Activated CD4-positive, alpha-beta T cell treated with anti-CD3 and anti-CD28 coated beads for 36 hours (primary cell): ENCODE measurements at regions not wholly inside any gene's neighbourhood (a gene's known extent, or its start where the extent isn't known, plus 50 kb on each side); places are given as distances from the start of the nearest gene placed in this dataset.

ENCODE experiments used
- ATAC-seq: fragments of 200-7000 bp; cut with Tn5 transposase; one replicate; pipeline ENCODE4 v1.10.0; 2021; ENCODE audit warnings: mild to moderate bottlenecking, moderate library complexity
- CTCF ChIA-PET: fragments of 350-600 bp; sonication (Branson Sonifier 250); formaldehyde crosslinking; loops from one replicate; lab custom pipeline; 2021; ENCODE audit warnings: antibody characterized with exemption; lab: Charles Lee
- POLR2A ChIA-PET: fragments of 350-600 bp; sonication (Branson Sonifier 250); formaldehyde crosslinking; loops from one replicate; lab custom pipeline; 2021; ENCODE audit warnings: antibody characterized with exemption, inconsistent platforms; lab: Charles Lee
- DNase-seq: peaks from one replicate; pipeline ENCODE4 v3.0.0-alpha.2; 2020
- H3K27ac Mint-ChIP-seq: one replicate; pipeline ENCODE4 v1.8.0; 2021; ENCODE audit warnings: mixed read lengths
- H3K27me3 Mint-ChIP-seq: one replicate; pipeline ENCODE4 v1.8.0; 2021; ENCODE audit warnings: mixed read lengths
- H3K36me3 Mint-ChIP-seq: one replicate; pipeline ENCODE4 v1.8.0; 2021; ENCODE audit warnings: low read depth, mixed read lengths
- H3K4me1 Mint-ChIP-seq: one replicate; pipeline ENCODE4 v1.8.0; 2021; ENCODE audit warnings: mixed read lengths
- H3K4me3 Mint-ChIP-seq: one replicate; pipeline ENCODE4 v1.8.0; 2021; ENCODE audit warnings: mild to moderate bottlenecking, moderate library complexity, mixed read lengths
- H3K9me3 Mint-ChIP-seq: one replicate; pipeline ENCODE4 v1.8.0; 2021; ENCODE audit warnings: low read depth, mixed read lengths
- intact Hi-C, 2 experiments: fragments of 100-400 bp; cut with DNase I in 1 of 2; cut with micrococcal nuclease in 1 of 2; formaldehyde crosslinking; loops; one replicate each; pipeline versions ENCODE4 v1.14.2 to v1.15.1; 2022 to 2024; cut with DNase I, micrococcal nuclease

GRCh38 chr7:123060446-123060845 lies 64.9 kb upstream of the TAS2R16 start:
- Mint-ChIP-seq H3K4me3 (no peak overlapping the region), H3K4me1 (no peaks in the 10 kb centered on the region), H3K36me3 (no peaks in the 10 kb centered on the region), H3K9me3 (peaks cover 4% of the 10 kb centered on the region), H3K27me3 (no peaks in the 10 kb centered on the region), H3K27ac (no peak overlapping the region)
- DNase-seq, result no peak
- POLR2A ChIA-PET, result no interaction called here
- intact Hi-C loops, result no loop called here
- CTCF ChIA-PET, result no interaction called here
- no peak for ATAC-seq

DNA sequence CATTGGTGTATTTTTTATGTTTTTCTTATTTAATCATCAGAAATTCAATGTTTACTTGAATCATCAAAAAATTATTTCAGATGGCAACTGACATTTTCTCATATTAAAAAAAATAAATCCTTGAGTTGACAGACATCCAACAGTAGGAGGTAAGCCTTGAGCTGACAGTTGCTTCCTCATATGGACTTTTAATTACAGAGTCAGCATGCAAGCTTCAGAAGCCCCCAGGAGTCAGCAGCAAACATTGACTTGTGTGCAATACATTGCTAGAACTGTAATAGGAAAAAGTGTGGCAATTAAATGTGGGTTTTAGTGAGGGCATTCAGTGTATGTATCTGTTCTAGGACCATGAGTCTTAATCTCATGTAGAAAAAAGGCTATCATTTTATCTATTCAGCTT lies 62.4 kb upstream of the TAS2R16 start:
- no peaks in the 10 kb centered on the region for H3K4me1 Mint-ChIP-seq
- no peak for ATAC-seq
- H3K27ac Mint-ChIP-seq, result no peak overlapping the region
- no peaks in the 10 kb centered on the region for H3K36me3 Mint-ChIP-seq
- ChIA-PET CTCF (no interaction called here), POLR2A (no interaction called here)
- no peak for DNase-seq
- H3K27me3 Mint-ChIP-seq, result no peaks in the 10 kb centered on the region
- peaks cover 2% of the 10 kb centered on the region for H3K9me3 Mint-ChIP-seq
- no peak overlapping the region for H3K4me3 Mint-ChIP-seq
- intact Hi-C loops, result no loop called here

GRCh38 chr7:123054357-123055133 lies 59.0 kb upstream of the TAS2R16 start:
- no peaks in the 10 kb centered on the region for H3K27me3 Mint-ChIP-seq
- intact Hi-C loops, result no loop called here
- no peak overlapping the region for H3K27ac Mint-ChIP-seq
- POLR2A ChIA-PET, result no interaction called here
- no peak overlapping the region for H3K4me3 Mint-ChIP-seq
- peaks cover 13% of the 10 kb centered on the region for H3K9me3 Mint-ChIP-seq
- DNase-seq, result no peak
- CTCF ChIA-PET, result no interaction called here
- no peaks in the 10 kb centered on the region for H3K4me1 Mint-ChIP-seq
- ATAC-seq, result no peak
- H3K36me3 Mint-ChIP-seq, result no peaks in the 10 kb centered on the region

GRCh38 chr7:123051916-123052315 lies 56.4 kb upstream of the TAS2R16 start:
- peaks cover 1% of the 10 kb centered on the region for H3K36me3 Mint-ChIP-seq
- intact Hi-C loops, result no loop called here
- ChIA-PET POLR2A (no interaction called here), CTCF (no interaction called here)
- no peak for DNase-seq
- no peak for ATAC-seq
- H3K4me3 Mint-ChIP-seq, result no peak overlapping the region
- no peaks in the 10 kb centered on the region for H3K27me3 Mint-ChIP-seq
- H3K27ac Mint-ChIP-seq, result no peak overlapping the region
- H3K9me3 Mint-ChIP-seq, result peaks cover 24% of the 10 kb centered on the region
- H3K4me1 Mint-ChIP-seq, result no peaks in the 10 kb centered on the region

- ChIA-PET POLR2A (no interaction called here), CTCF (interaction anchor here (0.7 kb wide), 1 partner anchor 76 kb away, joined by 3 read pairs; no protein-coding TSS in a partner anchor)
- Mint-ChIP-seq H3K9me3 (peaks cover 29% of the 10 kb centered on the region), H3K4me1 (no peaks in the 10 kb centered on the region), H3K27ac (no peak overlapping the region), H3K36me3 (peaks cover 1% of the 10 kb centered on the region), H3K4me3 (no peak overlapping the region), H3K27me3 (no peaks in the 10 kb centered on the region)
- DNase-seq, result no peak
- intact Hi-C loops, result no loop called here
- no peak for ATAC-seq
These were observed 52.5 kb upstream of the TAS2R16 start for GRCh38 chr7:123047955-123048354.
